H9 (cell line): ENCODE measurements at regions not wholly inside any gene's neighbourhood (a gene's known extent, or its start where the extent isn't known, plus 50 kb on each side); places are given as distances from the start of the nearest gene placed in this dataset.

Experiments
- DNase-seq: peaks from one replicate; pipeline ENCODE4 v3.0.0-alpha.2; 2017
- H2AFZ ChIP-seq: one replicate; pipeline ENCODE4 v1.6.1; 2013; ENCODE audit warnings: mild to moderate bottlenecking, low read length, control low read depth, moderate library complexity
- H2AK5ac ChIP-seq: 2 replicates; pipeline ENCODE4 v1.6.1; 2013; ENCODE audit warnings: low read length, control low read depth, mixed read lengths; ENCODE audit not compliant: insufficient read length
- H2BK120ac ChIP-seq: one replicate; pipeline ENCODE4 v1.6.1; 2013; ENCODE audit warnings: low read depth, mild to moderate bottlenecking, low read length, control low read depth, inconsistent platforms; ENCODE audit not compliant: poor library complexity, severe bottlenecking
- H2BK12ac ChIP-seq: 2 replicates; pipeline ENCODE4 v1.6.1; 2013; ENCODE audit warnings: low read length, control low read depth, mixed read lengths, low read depth; ENCODE audit not compliant: insufficient read length
- H2BK15ac ChIP-seq: 2 replicates; pipeline ENCODE4 v1.6.1; 2013; ENCODE audit warnings: low read depth, low read length, control low read depth
- H2BK20ac ChIP-seq: one replicate; pipeline ENCODE4 v1.6.1; 2013; ENCODE audit warnings: low read depth, mild to moderate bottlenecking, low read length, control low read depth, inconsistent platforms; ENCODE audit not compliant: poor library complexity, severe bottlenecking
- H2BK5ac ChIP-seq: 2 replicates; pipeline ENCODE4 v1.6.1; 2013; ENCODE audit warnings: low read length, control low read depth, mixed read lengths; ENCODE audit not compliant: insufficient read length
- H3K14ac ChIP-seq: 2 replicates; pipeline ENCODE4 v1.6.1; 2013; ENCODE audit warnings: low read length, control low read depth; ENCODE audit not compliant: insufficient read depth
- H3K18ac ChIP-seq: 2 replicates; pipeline ENCODE4 v1.6.1; 2013; ENCODE audit warnings: low read depth, mild to moderate bottlenecking, mixed read lengths, low read length, control low read depth; ENCODE audit not compliant: insufficient read length
- H3K23ac ChIP-seq: 2 replicates; pipeline ENCODE4 v1.6.1; 2013; ENCODE audit warnings: low read length, control low read depth, mixed read lengths, low read depth; ENCODE audit not compliant: insufficient read length
- H3K23me2 ChIP-seq: 2 replicates; pipeline ENCODE4 v1.6.1; 2013; ENCODE audit warnings: low read depth, mild to moderate bottlenecking, mixed read lengths, low read length, control low read depth; ENCODE audit not compliant: insufficient read length, poor library complexity, severe bottlenecking
- H3K27ac ChIP-seq: 2 replicates; pipeline ENCODE4 v1.5.1; 2013; ENCODE audit warnings: low read length, control low read depth, mixed read lengths, low read depth; ENCODE audit not compliant: insufficient read length
- H3K27me3 ChIP-seq: 2 replicates; pipeline ENCODE4 v1.6.1; 2013; ENCODE audit warnings: low read length, control low read depth, inconsistent platforms; ENCODE audit not compliant: insufficient read depth
- H3K4ac ChIP-seq: 2 replicates; pipeline ENCODE4 v1.6.1; 2013; ENCODE audit warnings: low read depth, mild to moderate bottlenecking, control low read depth, inconsistent platforms, low read length, moderate library complexity
- H3K4me1 ChIP-seq: 2 replicates; pipeline ENCODE4 v1.6.1; 2013; ENCODE audit warnings: low read length, control low read depth, inconsistent platforms; ENCODE audit not compliant: insufficient read depth
- H3K4me2 ChIP-seq: 2 replicates; pipeline ENCODE4 v1.6.1; 2013; ENCODE audit warnings: low read length, control low read depth, mixed read lengths; ENCODE audit not compliant: insufficient read length, insufficient read depth
- H3K56ac ChIP-seq: 2 replicates; pipeline ENCODE4 v1.6.1; 2013; ENCODE audit warnings: low read depth, mild to moderate bottlenecking, mixed read lengths, low read length, control low read depth; ENCODE audit not compliant: insufficient read length
- H3K79me1 ChIP-seq: 2 replicates; pipeline ENCODE4 v1.6.1; 2013; ENCODE audit warnings: low read depth, mild to moderate bottlenecking, moderate library complexity, low read length, control low read depth, inconsistent platforms; ENCODE audit not compliant: insufficient read depth, poor library complexity, severe bottlenecking
- H3K79me2 ChIP-seq: 2 replicates; pipeline ENCODE4 v1.6.1; 2013; ENCODE audit warnings: low read length, control low read depth, inconsistent platforms; ENCODE audit not compliant: insufficient read depth
- H3K9ac ChIP-seq: 2 replicates; pipeline ENCODE4 v1.6.1; 2013; ENCODE audit warnings: low read length, control low read depth, mixed read lengths; ENCODE audit not compliant: insufficient read length; ENCODE audit errors: extremely low read depth
- H3K9me3 ChIP-seq: one replicate; pipeline ENCODE4 v1.6.1; 2013; ENCODE audit warnings: low read depth, low read length, inconsistent platforms; ENCODE audit not compliant: control insufficient read depth
- H3T11ph ChIP-seq: one replicate; pipeline ENCODE4 v1.6.1; 2013; ENCODE audit warnings: mild to moderate bottlenecking, low read length, control low read depth, inconsistent platforms
- H4K20me1 ChIP-seq: one replicate; pipeline ENCODE4 v1.6.1; 2013; ENCODE audit not compliant: control insufficient read depth, insufficient read length, insufficient read depth
- H4K5ac ChIP-seq: 2 replicates; pipeline ENCODE4 v1.6.1; 2013; ENCODE audit warnings: low read depth, mild to moderate bottlenecking, mixed read lengths, low read length, control low read depth; ENCODE audit not compliant: insufficient read length
- H4K8ac ChIP-seq: replicated peaks from 2 replicates; pipeline ENCODE4 v1.6.1; 2013; ENCODE audit warnings: low read length, control low read depth, mixed read lengths, low read depth; ENCODE audit not compliant: insufficient read length
- H4K91ac ChIP-seq: 2 replicates; pipeline ENCODE4 v1.6.1; 2013; ENCODE audit warnings: low read depth, mild to moderate bottlenecking, moderate library complexity, mixed read lengths, low read length, control low read depth; ENCODE audit not compliant: insufficient read length
- H3K27ac Mint-ChIP-seq, 3 experiments: 2 replicates in 2 of 3; 3 replicates in 1 of 3; pipeline ENCODE4 v1.8.0; 2020 to 2021; ENCODE audit warnings: mixed read lengths in 3 of 3, mild to moderate bottlenecking in 1 of 3, moderate library complexity in 1 of 3
- H3K27me3 Mint-ChIP-seq: 2 replicates; pipeline ENCODE4 v1.8.0; 2021; ENCODE audit warnings: low read depth, mild to moderate bottlenecking, moderate library complexity, mixed read lengths
- H3K36me3 Mint-ChIP-seq, 3 experiments: 2 replicates in 2 of 3; 3 replicates in 1 of 3; pipeline ENCODE4 v1.8.0; 2020 to 2021; ENCODE audit warnings: low read depth in 3 of 3, mixed read lengths in 3 of 3; ENCODE audit not compliant: insufficient read depth in 1 of 3
- H3K4me1 Mint-ChIP-seq, 2 experiments: 2 replicates each; pipeline ENCODE4 v1.8.0; 2020; ENCODE audit warnings: mixed read lengths in 2 of 2
- H3K4me3 Mint-ChIP-seq, 2 experiments: 2 replicates in 1 of 2; 3 replicates in 1 of 2; pipeline ENCODE4 v1.8.0; 2020 to 2021; ENCODE audit warnings: mild to moderate bottlenecking in 2 of 2, mixed read lengths in 2 of 2, moderate library complexity in 1 of 2
- H3K9me3 Mint-ChIP-seq, 2 experiments: 2 replicates in 1 of 2; 3 replicates in 1 of 2; pipeline ENCODE4 v1.8.0; 2020; ENCODE audit warnings: mild to moderate bottlenecking in 2 of 2, mixed read lengths in 2 of 2, moderate library complexity in 1 of 2
- WGBS: extraction: QIAGEN DNeasy Blood & Tissue Kit; methylation state at CpG from one replicate; pipeline ENCODE4 v1.1.7; 2013; ENCODE audit warnings: missing lambda C conversion rate, low lambda C conversion rate, mixed read lengths; ENCODE audit not compliant: insufficient read length; ENCODE audit errors: extremely low coverage; 5-methylcytosine and 5-hydroxymethylcytosine counted together
- TF ChIP-seq, protein P1 (sequence below): fragments of 200-600 bp; sonication (generic); conservative IDR thresholded peaks from 3 replicates; pipeline ENCODE4 v1.8.0; 2021; ENCODE audit warnings: antibody characterized with exemption, mild to moderate bottlenecking

- Histone ChIP-seq H2BK5ac (no peak overlapping the region), H2BK120ac (no peak overlapping the region), H4K20me1 (no peaks in the 10 kb centered on the region), H3K23ac (no peak overlapping the region), H2BK20ac (no peak overlapping the region), H3K79me1 (no peaks in the 10 kb centered on the region), H3K27ac (no peak overlapping the region), H3K56ac (no peak overlapping the region), H2BK15ac (no peak overlapping the region), H3K4me1 (no peaks in the 10 kb centered on the region), H4K8ac (no peak overlapping the region), H4K91ac (no peak overlapping the region), H3K23me2 (no peaks in the 10 kb centered on the region), H3T11ph (no peak overlapping the region), H3K79me2 (no peaks in the 10 kb centered on the region), H2AFZ (no peak overlapping the region), H3K4ac (no peak overlapping the region), H3K14ac (no peak overlapping the region), H4K5ac (no peak overlapping the region), H3K18ac (no peak overlapping the region), H2AK5ac (no peak overlapping the region), H2BK12ac (no peak overlapping the region), H3K4me2 (no peak overlapping the region), H3K9me3 (no peaks in the 10 kb centered on the region), H3K27me3 (no peaks in the 10 kb centered on the region), H3K9ac (no peak overlapping the region)
- WGBS = no CpG with 5 or more reads among the region's 5 CpGs
- Mint-ChIP-seq H3K4me1 (no peaks in the 10 kb centered on the region), H3K9me3 (peaks cover 4 to 19% of the 10 kb centered on the region in 2 experiments; a peak in 4 of 5 replicates), H3K27me3 (no peaks in the 10 kb centered on the region), H3K27ac (peak overlapping the region in 2 of 3 experiments; percentile 31 to 83; a peak in 3 of 7 replicates), H3K4me3 (no peak overlapping the region), H3K36me3 (peaks cover 2 to 18% (median 2%) of the 10 kb centered on the region in 3 experiments; a peak in 5 of 7 replicates)
- TF ChIP-seq, protein P1, sequence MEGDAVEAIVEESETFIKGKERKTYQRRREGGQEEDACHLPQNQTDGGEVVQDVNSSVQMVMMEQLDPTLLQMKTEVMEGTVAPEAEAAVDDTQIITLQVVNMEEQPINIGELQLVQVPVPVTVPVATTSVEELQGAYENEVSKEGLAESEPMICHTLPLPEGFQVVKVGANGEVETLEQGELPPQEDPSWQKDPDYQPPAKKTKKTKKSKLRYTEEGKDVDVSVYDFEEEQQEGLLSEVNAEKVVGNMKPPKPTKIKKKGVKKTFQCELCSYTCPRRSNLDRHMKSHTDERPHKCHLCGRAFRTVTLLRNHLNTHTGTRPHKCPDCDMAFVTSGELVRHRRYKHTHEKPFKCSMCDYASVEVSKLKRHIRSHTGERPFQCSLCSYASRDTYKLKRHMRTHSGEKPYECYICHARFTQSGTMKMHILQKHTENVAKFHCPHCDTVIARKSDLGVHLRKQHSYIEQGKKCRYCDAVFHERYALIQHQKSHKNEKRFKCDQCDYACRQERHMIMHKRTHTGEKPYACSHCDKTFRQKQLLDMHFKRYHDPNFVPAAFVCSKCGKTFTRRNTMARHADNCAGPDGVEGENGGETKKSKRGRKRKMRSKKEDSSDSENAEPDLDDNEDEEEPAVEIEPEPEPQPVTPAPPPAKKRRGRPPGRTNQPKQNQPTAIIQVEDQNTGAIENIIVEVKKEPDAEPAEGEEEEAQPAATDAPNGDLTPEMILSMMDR = peak; percentile 58
- no peak for DNase-seq
Observed at GRCh38 chr6:141610741-141611140, 522.0 kb upstream of the GJE1 start.
